K562 (cell line): ENCODE measurements at regions not wholly inside any gene's neighbourhood (a gene's known extent, or its start where the extent isn't known, plus 50 kb on each side); places are given as distances from the start of the nearest gene placed in this dataset.

Experiments
- ATAC-seq: fragments of 200-7000 bp; cut with Tn5 transposase; 3 replicates; pipeline ENCODE4 v1.9.1; 2020; ENCODE audit warnings: moderate library complexity
- BruUV-seq: library from RNA; stranded (reverse); fragments of 400-500 nt; replicated peaks from 2 replicates; lab custom pipeline; 2021; lab: Mats Ljungman, UMichigan
- CTCF ChIA-PET: fragments of 300-600 bp; formaldehyde crosslinking; extraction: SDS; loops from one replicate; lab custom pipeline; 2021; ENCODE audit warnings: low intra/inter-chr PET ratio; lab: Yijun Ruan, JAX
- POLR2A ChIA-PET: fragments of 300-600, 350-650 bp; sonication (Branson Sonifier 250); formaldehyde crosslinking; extraction: SDS; loops from one replicate; lab custom pipeline; 2021; ENCODE audit warnings: antibody characterized with exemption, inconsistent platforms; lab: Yijun Ruan, JAX
- DNase-seq, 4 experiments: peaks; one replicate each; pipeline versions ENCODE4 v3.0.0 to v3.0.0-alpha.2; 2011 to 2018; ENCODE audit warnings: low spot score in 3 of 4, mixed read lengths in 3 of 4; ENCODE audit errors: extremely low read depth in 1 of 4
- FAIRE-seq: peaks from 2 replicates; lab custom pipeline; 2011; peaks lifted over from hg19 to GRCh38; lab: Jason Lieb, UNC
- H2AFZ ChIP-seq: 2 replicates; pipeline ENCODE4 v1.6.0; 2011; ENCODE audit warnings: low read depth, low read length, control low read depth, inconsistent platforms
- H3K27ac ChIP-seq: fragments of 200-600 bp; 3 replicates; pipeline ENCODE4 v1.8.0; 2011; ENCODE audit warnings: low read depth, mild to moderate bottlenecking, control low read depth, inconsistent platforms, low read length, moderate library complexity, mixed read lengths; ENCODE audit errors: extremely low read depth
- H3K27me3 ChIP-seq, 2 experiments: fragments of 300-600 bp in 1 of 2; 2 replicates in 1 of 2; 3 replicates in 1 of 2; pipeline versions ENCODE4 v1.6.0 to v1.8.0; 2011; ENCODE audit warnings: inconsistent platforms in 2 of 2, low read length in 2 of 2, mild to moderate bottlenecking in 1 of 2, mixed read lengths in 1 of 2, moderate library complexity in 1 of 2; ENCODE audit not compliant: control insufficient read depth in 2 of 2, insufficient read depth in 2 of 2
- H3K36me3 ChIP-seq: fragments of 300-600 bp; 3 replicates; pipeline ENCODE4 v1.8.0; 2011; ENCODE audit warnings: mild to moderate bottlenecking, low read length, inconsistent platforms; ENCODE audit not compliant: control insufficient read depth, insufficient read depth
- H3K4me1 ChIP-seq, 2 experiments: fragments of 200-600 bp in 1 of 2; replicated peaks in 1 of 2; 2 replicates in 1 of 2; 3 replicates in 1 of 2; pipeline versions ENCODE4 v1.5.1 to v1.8.0; 2011; ENCODE audit warnings: inconsistent platforms in 2 of 2, low read length in 2 of 2, mild to moderate bottlenecking in 1 of 2, mixed read lengths in 1 of 2, moderate library complexity in 1 of 2; ENCODE audit not compliant: control insufficient read depth in 2 of 2, insufficient read depth in 2 of 2
- H3K4me2 ChIP-seq: 2 replicates; pipeline ENCODE4 v1.6.1; 2011; ENCODE audit warnings: low read length, control low read depth, inconsistent platforms, mixed read lengths; ENCODE audit not compliant: insufficient read depth
- H3K4me3 ChIP-seq: fragments of 200-600 bp; sonication (generic), shearing (Covaris generic); 2 replicates; pipeline ENCODE4 v1.5.1; 2016; ENCODE audit warnings: control low read depth, inconsistent platforms
- H3K79me2 ChIP-seq: fragments of 200-600 bp; 3 replicates; pipeline ENCODE4 v1.8.0; 2011; ENCODE audit warnings: low read length, inconsistent platforms; ENCODE audit not compliant: control insufficient read depth, insufficient read depth
- H3K9ac ChIP-seq, 2 experiments: 2 replicates each; pipeline versions ENCODE4 v1.6.0 to v1.6.1; 2011; ENCODE audit warnings: low read depth in 2 of 2, low read length in 2 of 2, control low read depth in 1 of 2, inconsistent platforms in 1 of 2, mild to moderate bottlenecking in 1 of 2, mixed read lengths in 1 of 2; ENCODE audit not compliant: insufficient read depth in 1 of 2
- H3K9me1 ChIP-seq: one replicate; pipeline ENCODE4 v1.6.0; 2011; ENCODE audit warnings: inconsistent platforms, mild to moderate bottlenecking, low read length, moderate library complexity; ENCODE audit not compliant: control insufficient read depth, insufficient read depth
- H3K9me3 ChIP-seq: replicated peaks from 2 replicates; pipeline ENCODE4 v1.5.1; 2011; ENCODE audit warnings: low read depth, low read length, inconsistent platforms; ENCODE audit not compliant: control insufficient read depth, insufficient read depth
- H4K20me1 ChIP-seq: replicated peaks from 2 replicates; pipeline ENCODE4 v1.6.1; 2011; ENCODE audit warnings: low read length, inconsistent platforms, mixed read lengths; ENCODE audit not compliant: control insufficient read depth, insufficient read depth
- ESRRA ChIP-seq: fragments of 450-650 bp; IDR thresholded peaks from 2 replicates; pipeline ENCODE4 v1.6.1; 2014; ENCODE audit warnings: low read depth, mild to moderate bottlenecking, moderate library complexity, borderline replicate concordance
- PHTF2 ChIP-seq: fragments of 250-450 bp; sonication (Bioruptor Pico); IDR thresholded peaks from 2 replicates; pipeline ENCODE4 v1.5.0; 2021; ENCODE audit warnings: mild to moderate bottlenecking
- POLR2G ChIP-seq: fragments of 200-400 bp; formaldehyde crosslinking; IDR thresholded peaks from 2 replicates; pipeline ENCODE4 v1.6.1; 2017; ENCODE audit warnings: low read depth, mild to moderate bottlenecking, antibody characterized with exemption, low read length, moderate library complexity
- SMARCE1 ChIP-seq: fragments of 450-650 bp; IDR thresholded peaks from 2 replicates; pipeline ENCODE4 v1.7.1; 2016; ENCODE audit warnings: mild to moderate bottlenecking
- ZNF239 ChIP-seq: fragments of 250-450 bp; sonication (Bioruptor Pico); IDR thresholded peaks from 2 replicates; pipeline ENCODE4 v1.4.0; 2020; ENCODE audit warnings: mild to moderate bottlenecking
- ZNF695 ChIP-seq: fragments of 450-650 bp; formaldehyde crosslinking; IDR thresholded peaks from 2 replicates; pipeline ENCODE4 v1.4.0; 2020; ENCODE audit warnings: mild to moderate bottlenecking, moderate library complexity
- ZNF764 ChIP-seq: fragments of 250-450 bp; sonication (Bioruptor Pico); IDR thresholded peaks from 2 replicates; pipeline ENCODE4 v1.4.0; 2020; ENCODE audit warnings: low read depth, mild to moderate bottlenecking, moderate library complexity
- WGBS: fragments of 100-300 bp; shearing (Covaris generic); methylation state at CpG from one replicate; pipeline ENCODE4 v1.1.6; 2016; ENCODE audit warnings: low coverage, mixed read lengths; ENCODE audit not compliant: insufficient coverage; ENCODE audit errors: missing lambda C conversion rate; 5-methylcytosine and 5-hydroxymethylcytosine counted together
- in situ Hi-C: fragments of 300-500 bp; cut with MboI; formaldehyde crosslinking; loops from 4 replicates; pipeline ENCODE4 v1.15.0; 2018; ENCODE audit warnings: inconsistent platforms, mixed read lengths
- intact Hi-C: fragments of 100-400 bp; cut with micrococcal nuclease; formaldehyde crosslinking; loops from 2 replicates; pipeline ENCODE4 v1.14.2; 2022
- TF ChIP-seq, protein P1 (sequence below): fragments of 250-450 bp; sonication (Bioruptor Pico); IDR thresholded peaks from 2 replicates; pipeline ENCODE4 v1.8.0; 2021; ENCODE audit warnings: moderate library complexity, mild to moderate bottlenecking, inconsistent platforms
- TF ChIP-seq, protein P2 (sequence below): fragments of 250-450 bp; sonication (Bioruptor Pico); IDR thresholded peaks from 2 replicates; pipeline ENCODE4 v1.8.0; 2021; ENCODE audit warnings: moderate library complexity, mild to moderate bottlenecking, inconsistent platforms
- TF ChIP-seq, protein P3 (sequence below): sonication (generic); formaldehyde crosslinking; IDR thresholded peaks from 2 replicates; pipeline ENCODE4 v1.5.0; 2020; ENCODE audit warnings: missing genetic modification reagents

DNA sequence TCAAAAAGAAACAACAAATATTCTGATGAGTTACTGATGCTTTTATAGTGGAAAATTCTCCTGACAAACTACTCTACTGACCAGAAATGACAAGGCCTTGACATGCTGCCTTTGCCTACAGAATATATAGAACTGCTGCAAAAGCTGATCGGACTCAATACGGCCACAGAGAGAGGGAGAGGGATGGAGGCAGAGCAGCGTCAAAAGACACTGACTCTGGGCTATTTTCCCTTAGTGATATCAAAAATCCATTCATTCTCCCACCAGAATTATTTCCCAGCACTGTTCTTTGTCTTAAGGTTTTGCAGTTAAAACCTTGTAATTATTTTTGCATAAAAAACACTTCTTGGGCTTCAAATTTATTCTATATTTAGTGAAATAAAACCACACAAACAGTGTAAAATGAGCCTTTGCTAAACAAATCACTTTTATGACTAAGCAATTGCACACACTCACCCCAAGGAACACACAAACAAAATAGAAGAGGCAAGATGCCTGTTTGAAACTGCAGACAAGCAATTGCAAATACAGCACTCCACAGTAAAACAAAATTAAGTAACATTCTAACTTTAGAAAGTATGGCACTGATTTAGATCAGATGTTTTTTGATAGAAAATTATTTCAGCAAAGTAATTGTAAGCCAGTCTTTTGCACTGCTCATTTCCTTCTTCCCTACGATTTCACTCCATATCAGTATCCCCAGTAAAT lies 1036.4 kb downstream of the ADGRL2 start (continued):
- TF ChIP-seq POLR2G, result no peak
- TF ChIP-seq, protein P1, sequence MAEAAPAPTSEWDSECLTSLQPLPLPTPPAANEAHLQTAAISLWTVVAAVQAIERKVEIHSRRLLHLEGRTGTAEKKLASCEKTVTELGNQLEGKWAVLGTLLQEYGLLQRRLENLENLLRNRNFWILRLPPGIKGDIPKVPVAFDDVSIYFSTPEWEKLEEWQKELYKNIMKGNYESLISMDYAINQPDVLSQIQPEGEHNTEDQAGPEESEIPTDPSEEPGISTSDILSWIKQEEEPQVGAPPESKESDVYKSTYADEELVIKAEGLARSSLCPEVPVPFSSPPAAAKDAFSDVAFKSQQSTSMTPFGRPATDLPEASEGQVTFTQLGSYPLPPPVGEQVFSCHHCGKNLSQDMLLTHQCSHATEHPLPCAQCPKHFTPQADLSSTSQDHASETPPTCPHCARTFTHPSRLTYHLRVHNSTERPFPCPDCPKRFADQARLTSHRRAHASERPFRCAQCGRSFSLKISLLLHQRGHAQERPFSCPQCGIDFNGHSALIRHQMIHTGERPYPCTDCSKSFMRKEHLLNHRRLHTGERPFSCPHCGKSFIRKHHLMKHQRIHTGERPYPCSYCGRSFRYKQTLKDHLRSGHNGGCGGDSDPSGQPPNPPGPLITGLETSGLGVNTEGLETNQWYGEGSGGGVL (CRISPR knock-in tag), result no peak

DNA sequence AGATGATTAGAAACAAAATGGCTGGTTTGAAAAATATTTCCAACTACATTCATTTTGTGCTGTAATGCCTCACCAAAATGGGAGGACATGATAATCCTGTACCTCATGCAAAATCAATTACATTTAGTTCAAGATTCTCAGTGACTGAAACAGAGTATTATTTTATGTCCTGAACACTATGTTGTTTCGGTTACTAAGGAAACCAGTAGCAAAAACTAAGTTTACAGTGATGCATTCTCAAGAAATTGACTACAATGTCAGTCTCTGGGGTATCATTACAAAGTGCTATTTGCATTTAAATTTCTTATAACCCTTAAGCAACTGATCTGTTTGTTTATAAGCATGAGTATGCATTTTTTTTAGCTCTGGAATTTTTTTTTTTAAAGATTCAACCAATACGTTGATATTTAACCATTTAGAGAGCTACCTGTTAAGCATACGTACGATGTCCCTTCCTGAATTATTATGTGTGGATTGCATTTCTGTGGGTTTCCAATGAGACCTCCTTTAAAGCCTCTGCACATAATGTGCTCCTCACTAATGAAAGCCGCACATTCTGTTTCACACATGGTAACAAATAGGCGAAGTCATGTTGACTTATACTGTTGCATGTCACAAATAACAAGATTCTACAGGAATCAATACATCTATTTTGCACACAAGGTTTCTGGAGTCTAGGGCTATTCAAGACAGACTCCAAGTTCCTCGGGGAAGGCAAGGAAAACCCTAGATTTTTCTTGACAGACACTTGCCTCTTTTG lies 1035.7 kb downstream of the ADGRL2 start:
- H4K20me1 ChIP-seq, result no peaks in the 10 kb centered on the region
- POLR2A ChIA-PET, result no interaction called here
- 0% methylated on average over 7 of the region's 7 CpGs for WGBS
- H3K27me3 ChIP-seq, result no peaks in the 10 kb centered on the region
- no peaks in the 10 kb centered on the region for H3K9me1 ChIP-seq
- TF ChIP-seq ZNF695 (CRISPR knock-in tag), result no peak
- TF ChIP-seq, protein P2, sequence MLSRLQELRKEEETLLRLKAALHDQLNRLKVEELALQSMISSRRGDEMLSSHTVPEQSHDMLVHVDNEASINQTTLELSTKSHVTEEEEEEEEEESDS, result no peak
- TF ChIP-seq ESRRA, result no peak
- no peak for TF ChIP-seq ZNF764
- TF ChIP-seq SMARCE1, result no peak
- no peak for TF ChIP-seq ZNF239 (CRISPR knock-in tag)
- TF ChIP-seq, protein P3, sequence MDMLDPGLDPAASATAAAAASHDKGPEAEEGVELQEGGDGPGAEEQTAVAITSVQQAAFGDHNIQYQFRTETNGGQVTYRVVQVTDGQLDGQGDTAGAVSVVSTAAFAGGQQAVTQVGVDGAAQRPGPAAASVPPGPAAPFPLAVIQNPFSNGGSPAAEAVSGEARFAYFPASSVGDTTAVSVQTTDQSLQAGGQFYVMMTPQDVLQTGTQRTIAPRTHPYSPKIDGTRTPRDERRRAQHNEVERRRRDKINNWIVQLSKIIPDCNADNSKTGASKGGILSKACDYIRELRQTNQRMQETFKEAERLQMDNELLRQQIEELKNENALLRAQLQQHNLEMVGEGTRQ (CRISPR knock-in tag), result no peak
- no peak for TF ChIP-seq PHTF2
- no peak overlapping the region for H3K4me3 ChIP-seq
- no peaks in the 10 kb centered on the region for H3K36me3 ChIP-seq
- FAIRE-seq, result no peak
- no peaks in the 10 kb centered on the region for H3K79me2 ChIP-seq
- CTCF ChIA-PET, result no interaction called here
- intact Hi-C loops (no loop called here), in situ Hi-C loops (no loop called here)
- ATAC-seq, result no peak
- H3K27ac ChIP-seq, result no peak overlapping the region
- no peaks in the 10 kb centered on the region for H3K9me3 ChIP-seq
- H2AFZ ChIP-seq, result no peak overlapping the region
- BruUV-seq, result no TSS peak
- no peak overlapping the region for H3K9ac ChIP-seq
- no peak for DNase-seq
- H3K4me1 ChIP-seq, result no peaks in the 10 kb centered on the region
- no peak overlapping the region for H3K4me2 ChIP-seq
